ENCODE measurements at regions not wholly inside any gene's neighbourhood (a gene's known extent, or its start where the extent isn't known, plus 50 kb on each side); places are given as distances from the start of the nearest gene placed in this dataset.

GRCh38 chr10:65798133-65798532 lies 1127.7 kb upstream of the LRRTM3 start:
- DNase-seq (ENCODE audit: low spot score) = no peak

DNA sequence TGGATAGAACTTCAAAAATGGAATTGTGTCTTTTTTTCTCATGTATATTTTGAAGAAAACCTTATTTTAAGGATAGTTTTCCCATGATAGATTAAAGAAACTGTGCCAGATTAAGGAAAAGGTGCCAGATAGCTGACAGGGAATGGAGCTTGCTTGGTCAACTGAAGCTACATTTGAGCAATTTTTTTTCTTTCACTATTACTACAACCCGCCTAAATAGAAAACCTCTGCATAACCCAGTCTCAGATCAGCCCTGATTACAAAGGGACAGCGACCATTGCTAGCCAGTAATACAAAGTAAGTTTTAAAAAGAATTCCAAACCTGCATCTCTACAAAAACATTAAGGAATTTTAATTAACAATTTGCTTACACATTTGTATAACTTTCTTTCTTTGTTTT lies 1123.4 kb upstream of the LRRTM3 start:
- DNase-seq (ENCODE audit: low spot score) = no peak

- no peak for DNase-seq (ENCODE audit: low spot score)
Measured at GRCh38 chr10:65805511-65805910, 1120.3 kb upstream of the LRRTM3 start.

GRCh38 chr10:65805993-65806392 lies 1119.8 kb upstream of the LRRTM3 start:
- no peak for DNase-seq (ENCODE audit: low spot score)

DNA sequence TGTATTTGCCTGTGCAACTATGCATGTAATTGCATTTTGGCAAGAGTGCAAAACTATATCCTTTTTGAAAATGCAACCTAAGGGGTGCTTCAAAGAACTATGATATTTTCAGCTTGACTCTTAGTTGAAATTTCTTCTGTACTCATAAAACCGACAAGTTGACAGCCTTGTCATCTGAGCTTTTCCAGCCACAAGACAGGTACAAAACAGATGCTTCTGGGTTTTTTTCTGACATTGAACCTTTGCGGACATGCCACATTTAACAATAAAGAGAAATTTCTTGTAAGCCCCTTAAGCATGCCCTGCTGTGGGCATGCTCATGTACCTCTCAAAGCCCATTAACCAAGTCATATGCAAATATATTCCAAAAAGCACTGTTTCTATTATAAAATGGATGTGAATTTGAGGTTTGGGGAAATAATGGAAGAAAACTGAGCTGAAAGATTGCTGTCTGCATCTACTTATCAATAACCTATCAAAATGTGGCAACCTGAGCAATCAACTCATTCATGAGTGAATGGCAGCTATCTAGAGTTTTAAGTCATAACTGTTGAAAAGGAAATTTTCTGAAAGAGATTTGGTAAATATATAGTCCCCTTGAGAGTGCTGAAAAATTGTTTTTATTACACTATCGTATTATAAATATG lies 1117.0 kb upstream of the LRRTM3 start:
- DNase-seq (ENCODE audit: low spot score) = no peak

DNA sequence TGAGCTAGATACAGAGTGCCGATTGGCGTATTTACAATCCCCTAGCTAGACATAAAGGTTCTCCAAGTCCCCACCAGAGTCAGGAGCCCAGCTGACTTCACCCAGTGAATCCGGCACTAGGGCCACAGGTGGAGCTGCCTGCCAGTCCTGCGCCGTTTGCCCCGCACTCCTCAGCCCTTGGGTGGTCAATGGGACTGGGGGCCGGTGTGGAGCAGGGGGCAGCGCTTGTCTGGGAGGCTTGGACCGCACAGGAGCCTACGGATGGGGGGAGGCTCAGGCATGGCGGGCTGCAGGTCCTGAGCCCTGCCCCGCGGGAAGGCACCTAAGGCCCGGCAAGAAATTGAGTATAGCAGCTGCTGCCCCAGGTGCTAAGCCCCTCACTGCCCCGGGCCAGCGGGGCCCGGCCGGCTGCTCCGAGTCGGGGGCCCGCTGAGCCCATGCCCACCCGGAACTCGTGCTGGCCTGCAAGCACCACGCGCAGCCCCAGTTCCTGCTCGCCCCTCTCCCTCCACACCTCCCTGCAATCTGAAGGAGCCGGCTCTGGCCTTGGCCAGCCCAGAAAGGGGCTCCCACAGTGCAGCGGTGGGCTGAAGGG lies 1113.8 kb upstream of the LRRTM3 start:
- DNase-seq (ENCODE audit: low spot score) = no peak

GRCh38 chr10:65816536-65816935 lies 1109.3 kb upstream of the LRRTM3 start:
- DNase-seq (ENCODE audit: low spot score) = no peak

DNA sequence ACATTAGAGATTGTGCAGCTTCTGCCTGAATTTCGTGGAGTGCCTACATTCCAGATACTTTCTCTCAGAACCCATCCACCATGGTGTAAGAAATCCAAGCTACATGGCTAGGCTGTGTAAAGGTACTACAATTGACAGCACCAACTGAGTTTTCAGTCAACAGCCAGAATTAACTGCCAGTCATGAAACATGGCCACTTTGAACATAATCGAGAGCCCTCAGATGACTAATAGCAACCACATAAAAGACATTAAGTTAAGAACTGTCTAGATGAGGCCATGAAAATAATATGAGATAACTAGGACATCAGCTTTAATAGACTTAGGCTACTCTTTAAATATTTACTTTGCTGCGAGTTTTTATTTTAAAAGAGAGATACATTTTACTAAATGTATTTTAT lies 1106.8 kb upstream of the LRRTM3 start:
- no peak for DNase-seq (ENCODE audit: low spot score)

- DNase-seq (ENCODE audit: low spot score) = no peak
Measured at GRCh38 chr10:65827359-65827758, 1098.5 kb upstream of the LRRTM3 start.

DNA sequence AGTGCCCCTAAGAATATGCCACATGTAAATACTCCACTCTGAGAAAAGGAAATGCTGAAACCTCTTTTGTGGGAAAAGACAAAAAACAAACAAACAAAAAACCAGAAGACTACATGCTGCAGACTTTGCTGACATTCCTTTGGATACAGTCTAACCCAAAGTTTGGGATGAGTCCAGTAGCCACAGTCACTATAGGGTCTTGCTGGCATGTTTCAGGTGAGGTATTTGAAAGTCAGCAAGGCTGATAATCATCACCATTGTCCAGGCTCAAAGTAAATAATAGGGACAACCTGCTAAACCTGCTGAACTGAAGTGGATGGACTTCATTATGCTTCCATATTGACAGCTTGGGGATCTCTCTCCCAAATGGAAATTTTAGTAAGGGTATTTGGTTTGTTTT lies 1087.0 kb upstream of the LRRTM3 start:
- DNase-seq (ENCODE audit: low spot score) = no peak

- no peak for DNase-seq (ENCODE audit: low spot score)
Measured at GRCh38 chr10:65843203-65843602, 1082.6 kb upstream of the LRRTM3 start.

DNA sequence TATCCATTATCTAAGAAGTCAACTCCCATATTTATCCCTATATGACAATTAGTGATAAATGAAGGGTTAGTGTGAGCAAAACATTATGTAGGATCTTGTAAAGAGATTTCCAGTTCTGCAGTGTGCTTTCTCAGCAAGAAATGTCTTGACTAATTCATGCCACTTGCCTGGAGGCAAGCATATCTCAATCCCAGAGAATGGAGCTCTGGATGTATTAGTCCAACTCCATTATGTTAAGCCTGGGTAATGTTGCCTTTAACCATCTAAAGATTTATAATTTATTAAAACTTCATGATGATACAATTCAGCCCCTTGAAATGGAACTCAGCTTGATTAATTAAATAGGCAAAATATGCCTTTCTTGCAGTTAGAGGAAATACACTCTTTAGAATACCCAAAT lies 1079.9 kb upstream of the LRRTM3 start:
- DNase-seq (ENCODE audit: low spot score) = no peak

DNA sequence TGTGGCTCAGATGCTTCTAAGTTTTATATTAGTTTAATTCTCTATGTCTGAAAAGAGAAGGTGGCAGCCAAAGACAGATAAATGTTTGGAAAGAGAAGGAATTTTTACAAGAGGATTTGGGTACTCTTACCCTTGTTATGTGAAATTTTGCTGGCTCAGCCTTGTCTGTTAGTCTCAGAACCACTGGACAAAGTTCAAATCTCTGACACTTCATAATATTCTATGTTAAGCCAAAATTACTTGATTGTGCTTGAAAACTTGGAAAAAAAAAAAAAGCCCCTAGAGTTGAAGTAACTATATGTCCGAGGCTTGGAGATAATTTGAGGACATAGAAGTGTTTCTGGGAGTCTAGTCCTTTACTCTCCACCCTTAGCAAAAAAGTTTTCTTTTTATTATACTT lies 1079.3 kb upstream of the LRRTM3 start:
- DNase-seq (ENCODE audit: low spot score) = no peak

DNA sequence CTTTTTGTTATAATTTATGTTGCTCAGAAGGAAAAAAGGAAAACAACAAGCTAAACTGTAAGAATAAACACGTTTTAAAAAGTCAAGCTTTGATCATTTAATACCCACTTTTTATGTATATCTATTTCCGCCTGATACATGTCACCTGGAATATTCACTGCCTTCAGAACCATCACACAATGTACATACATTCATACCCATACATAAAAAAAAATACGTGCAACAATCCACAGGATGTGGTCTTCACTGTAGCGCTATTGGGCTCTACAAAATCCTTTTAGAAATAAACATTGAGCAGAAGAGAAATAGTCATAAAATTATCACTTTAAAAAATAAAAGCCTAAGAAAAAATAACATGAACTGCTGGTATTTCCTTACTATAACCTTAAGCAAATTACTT lies 1078.9 kb upstream of the LRRTM3 start:
- no peak for DNase-seq (ENCODE audit: low spot score)

DNA sequence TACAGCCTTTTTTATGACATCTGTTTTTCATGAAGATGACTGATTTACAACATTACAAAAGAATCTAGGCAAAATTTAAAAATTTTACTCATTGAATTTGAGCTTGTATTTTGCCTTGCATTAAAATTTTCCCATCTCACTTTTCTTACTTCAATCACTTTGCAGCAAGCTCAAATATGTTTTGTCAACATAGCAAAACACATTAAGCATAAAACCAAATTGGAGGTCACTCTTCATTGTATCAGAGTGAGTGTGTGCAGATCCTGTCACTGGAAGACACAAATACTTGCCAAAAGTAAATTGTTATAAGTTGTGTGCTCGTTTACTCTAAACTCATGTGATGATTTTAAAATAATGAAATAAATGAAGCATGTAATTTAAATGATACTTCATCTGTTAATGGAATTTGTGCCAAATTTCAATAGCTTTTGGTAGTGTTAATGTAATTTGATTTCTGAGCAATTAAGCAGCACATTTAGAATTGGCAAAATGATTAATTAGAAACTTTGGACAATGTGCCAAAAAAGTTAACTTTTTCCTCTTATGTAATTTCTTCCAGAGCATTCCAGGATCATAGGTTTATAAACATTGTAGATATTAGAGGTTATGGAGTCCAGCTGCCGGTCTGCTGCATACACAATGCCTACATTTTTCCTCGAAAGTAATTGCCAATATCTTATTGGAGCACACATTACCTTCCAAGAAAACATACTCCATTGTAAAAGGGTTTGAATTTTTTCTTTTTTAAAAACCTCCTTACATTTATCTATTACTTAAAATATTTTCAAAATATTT lies 1078.2 kb upstream of the LRRTM3 start:
- DNase-seq (ENCODE audit: low spot score) = no peak

GRCh38 chr10:65858841-65859240 lies 1067.0 kb upstream of the LRRTM3 start:
- no peak for DNase-seq (ENCODE audit: low spot score)

GRCh38 chr10:65861249-65861648 lies 1064.6 kb upstream of the LRRTM3 start:
- DNase-seq (ENCODE audit: low spot score) = no peak
